T-helper 1 cell treated with Interleukin-12 subunit alpha and Interleukin-12 subunit beta and Interleukin-4 antibody, amounts not matched to agents 30 μg/mL and 1 μg/mL, for 36 hours (primary cell): ENCODE measurements at regions not wholly inside any gene's neighbourhood (a gene's known extent, or its start where the extent isn't known, plus 50 kb on each side); places are given as distances from the start of the nearest gene placed in this dataset.
"Not testable (repeated sequence)": the region's sequence is repeated elsewhere in the genome, so short reads cannot be mapped to it uniquely, and the experiment has no call there.

Experiments
- H3K27ac Mint-ChIP-seq: one replicate; pipeline ENCODE4 v1.8.0; 2021; ENCODE audit warnings: mild to moderate bottlenecking, mixed read lengths
- H3K27me3 Mint-ChIP-seq: one replicate; pipeline ENCODE4 v1.8.0; 2021; ENCODE audit warnings: low read depth, mixed read lengths
- H3K36me3 Mint-ChIP-seq: one replicate; pipeline ENCODE4 v1.8.0; 2021; ENCODE audit warnings: low read depth, mixed read lengths
- H3K4me1 Mint-ChIP-seq: one replicate; pipeline ENCODE4 v1.8.0; 2021; ENCODE audit warnings: low read depth, mixed read lengths
- H3K4me3 Mint-ChIP-seq: one replicate; pipeline ENCODE4 v1.8.0; 2021; ENCODE audit warnings: mild to moderate bottlenecking, moderate library complexity, mixed read lengths
- H3K9me3 Mint-ChIP-seq: one replicate; pipeline ENCODE4 v1.8.0; 2021; ENCODE audit warnings: mixed read lengths

GRCh38 chr3:10682692-10683091, 133.3 kb upstream of the SLC6A11 start:
- H3K27me3 Mint-ChIP-seq, result no peaks in the 10 kb centered on the region
- H3K4me1 Mint-ChIP-seq, result no peaks in the 10 kb centered on the region
- H3K36me3 Mint-ChIP-seq, result no peaks in the 10 kb centered on the region
- no peak overlapping the region for H3K4me3 Mint-ChIP-seq
- H3K27ac Mint-ChIP-seq, result no peak overlapping the region
- H3K9me3 Mint-ChIP-seq, result no peaks in the 10 kb centered on the region

- no peaks in the 10 kb centered on the region for H3K27me3 Mint-ChIP-seq
- no peaks in the 10 kb centered on the region for H3K4me1 Mint-ChIP-seq
- no peaks in the 10 kb centered on the region for H3K36me3 Mint-ChIP-seq
- no peak overlapping the region for H3K27ac Mint-ChIP-seq
- no peak overlapping the region for H3K4me3 Mint-ChIP-seq
- H3K9me3 Mint-ChIP-seq, result no peaks in the 10 kb centered on the region
Measured at GRCh38 chr3:10683106-10683505, 132.9 kb upstream of the SLC6A11 start.

GRCh38 chr3:10688126-10688525, 127.9 kb upstream of the SLC6A11 start:
- Mint-ChIP-seq H3K4me3 (no peak overlapping the region), H3K36me3 (no peaks in the 10 kb centered on the region), H3K9me3 (no peaks in the 10 kb centered on the region), H3K27me3 (no peaks in the 10 kb centered on the region), H3K27ac (no peak overlapping the region), H3K4me1 (no peaks in the 10 kb centered on the region)

GRCh38 chr3:10688548-10689172, 127.4 kb upstream of the SLC6A11 start:
- Mint-ChIP-seq H3K9me3 (no peaks in the 10 kb centered on the region), H3K4me1 (no peaks in the 10 kb centered on the region), H3K36me3 (no peaks in the 10 kb centered on the region), H3K27ac (no peak overlapping the region), H3K4me3 (no peak overlapping the region), H3K27me3 (no peaks in the 10 kb centered on the region)

GRCh38 chr3:10692039-10692622, 123.9 kb upstream of the SLC6A11 start:
- Mint-ChIP-seq H3K4me1 (no peaks in the 10 kb centered on the region), H3K27me3 (peaks cover 8% of the 10 kb centered on the region), H3K9me3 (no peaks in the 10 kb centered on the region), H3K4me3 (no peak overlapping the region), H3K27ac (no peak overlapping the region), H3K36me3 (no peaks in the 10 kb centered on the region)

GRCh38 chr3:10693457-10693856, 122.6 kb upstream of the SLC6A11 start:
- H3K27ac Mint-ChIP-seq, result no peak overlapping the region

GRCh38 chr3:10694179-10694578, 121.8 kb upstream of the SLC6A11 start:
- H3K27me3 Mint-ChIP-seq, result peaks cover 8% of the 10 kb centered on the region
- no peaks in the 10 kb centered on the region for H3K4me1 Mint-ChIP-seq
- H3K36me3 Mint-ChIP-seq, result no peaks in the 10 kb centered on the region

More at GRCh38 chr3:10693457-10693856, 122.6 kb upstream of the SLC6A11 start:
- Mint-ChIP-seq H3K36me3 (no peaks in the 10 kb centered on the region), H3K9me3 (no peaks in the 10 kb centered on the region), H3K4me1 (no peaks in the 10 kb centered on the region), H3K4me3 (no peak overlapping the region), H3K27me3 (peaks cover 8% of the 10 kb centered on the region)

GRCh38 chr3:10695186-10695585, 120.8 kb upstream of the SLC6A11 start:
- H3K36me3 Mint-ChIP-seq, H3K27me3 Mint-ChIP-seq, H3K4me3 Mint-ChIP-seq, H3K9me3 Mint-ChIP-seq, H3K4me1 Mint-ChIP-seq, H3K27ac Mint-ChIP-seq: not testable (repeated sequence)

More at GRCh38 chr3:10694179-10694578, 121.8 kb upstream of the SLC6A11 start:
- H3K4me3 Mint-ChIP-seq, result no peak overlapping the region
- H3K9me3 Mint-ChIP-seq, result no peaks in the 10 kb centered on the region
- no peak overlapping the region for H3K27ac Mint-ChIP-seq

GRCh38 chr3:10695595-10696285, 120.3 kb upstream of the SLC6A11 start:
- no peak overlapping the region for H3K27ac Mint-ChIP-seq
- no peaks in the 10 kb centered on the region for H3K36me3 Mint-ChIP-seq
- peaks cover 8% of the 10 kb centered on the region for H3K27me3 Mint-ChIP-seq
- H3K4me3 Mint-ChIP-seq, result no peak overlapping the region
- H3K4me1 Mint-ChIP-seq, result no peaks in the 10 kb centered on the region
- H3K9me3 Mint-ChIP-seq, result no peaks in the 10 kb centered on the region

GRCh38 chr3:10697918-10698317, 118.1 kb upstream of the SLC6A11 start:
- Mint-ChIP-seq H3K9me3 (no peaks in the 10 kb centered on the region), H3K36me3 (no peaks in the 10 kb centered on the region), H3K27ac (no peak overlapping the region), H3K27me3 (peaks cover 10% of the 10 kb centered on the region), H3K4me3 (no peak overlapping the region), H3K4me1 (no peaks in the 10 kb centered on the region)

GRCh38 chr3:10700821-10701220, 115.2 kb upstream of the SLC6A11 start:
- no peaks in the 10 kb centered on the region for H3K4me1 Mint-ChIP-seq
- H3K9me3 Mint-ChIP-seq, result no peaks in the 10 kb centered on the region
- H3K36me3 Mint-ChIP-seq, result no peaks in the 10 kb centered on the region
- peaks cover 32% of the 10 kb centered on the region for H3K27me3 Mint-ChIP-seq
- no peak overlapping the region for H3K27ac Mint-ChIP-seq
- H3K4me3 Mint-ChIP-seq, result no peak overlapping the region

- no peaks in the 10 kb centered on the region for H3K4me1 Mint-ChIP-seq
- peaks cover 44% of the 10 kb centered on the region for H3K27me3 Mint-ChIP-seq
- no peak overlapping the region for H3K27ac Mint-ChIP-seq
- H3K4me3 Mint-ChIP-seq, result no peak overlapping the region
- no peaks in the 10 kb centered on the region for H3K9me3 Mint-ChIP-seq
- no peaks in the 10 kb centered on the region for H3K36me3 Mint-ChIP-seq
Measured at GRCh38 chr3:10702961-10703740, 112.9 kb upstream of the SLC6A11 start.

GRCh38 chr3:10703875-10704274, 112.2 kb upstream of the SLC6A11 start:
- peaks cover 50% of the 10 kb centered on the region for H3K27me3 Mint-ChIP-seq
- H3K9me3 Mint-ChIP-seq, result no peaks in the 10 kb centered on the region
- H3K27ac Mint-ChIP-seq, result no peak overlapping the region
- no peak overlapping the region for H3K4me3 Mint-ChIP-seq
- no peaks in the 10 kb centered on the region for H3K36me3 Mint-ChIP-seq
- H3K4me1 Mint-ChIP-seq, result no peaks in the 10 kb centered on the region

- H3K27ac Mint-ChIP-seq, result no peak overlapping the region
- H3K9me3 Mint-ChIP-seq, result no peaks in the 10 kb centered on the region
- H3K36me3 Mint-ChIP-seq, result no peaks in the 10 kb centered on the region
- H3K4me3 Mint-ChIP-seq, result no peak overlapping the region
- peaks cover 71% of the 10 kb centered on the region for H3K27me3 Mint-ChIP-seq
- H3K4me1 Mint-ChIP-seq, result no peaks in the 10 kb centered on the region
Measured at GRCh38 chr3:10706156-10706739, 109.8 kb upstream of the SLC6A11 start.
